ENCODE measurements at regions not wholly inside any gene's neighbourhood (a gene's known extent, or its start where the extent isn't known, plus 50 kb on each side); places are given as distances from the start of the nearest gene placed in this dataset.

GRCh38 chr2:239807568-239807967, 217.6 kb downstream of the NDUFA10 start:
- TF ChIP-seq, protein P1, sequence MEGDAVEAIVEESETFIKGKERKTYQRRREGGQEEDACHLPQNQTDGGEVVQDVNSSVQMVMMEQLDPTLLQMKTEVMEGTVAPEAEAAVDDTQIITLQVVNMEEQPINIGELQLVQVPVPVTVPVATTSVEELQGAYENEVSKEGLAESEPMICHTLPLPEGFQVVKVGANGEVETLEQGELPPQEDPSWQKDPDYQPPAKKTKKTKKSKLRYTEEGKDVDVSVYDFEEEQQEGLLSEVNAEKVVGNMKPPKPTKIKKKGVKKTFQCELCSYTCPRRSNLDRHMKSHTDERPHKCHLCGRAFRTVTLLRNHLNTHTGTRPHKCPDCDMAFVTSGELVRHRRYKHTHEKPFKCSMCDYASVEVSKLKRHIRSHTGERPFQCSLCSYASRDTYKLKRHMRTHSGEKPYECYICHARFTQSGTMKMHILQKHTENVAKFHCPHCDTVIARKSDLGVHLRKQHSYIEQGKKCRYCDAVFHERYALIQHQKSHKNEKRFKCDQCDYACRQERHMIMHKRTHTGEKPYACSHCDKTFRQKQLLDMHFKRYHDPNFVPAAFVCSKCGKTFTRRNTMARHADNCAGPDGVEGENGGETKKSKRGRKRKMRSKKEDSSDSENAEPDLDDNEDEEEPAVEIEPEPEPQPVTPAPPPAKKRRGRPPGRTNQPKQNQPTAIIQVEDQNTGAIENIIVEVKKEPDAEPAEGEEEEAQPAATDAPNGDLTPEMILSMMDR (IDR thresholded peaks at IDR 0.05; ENCODE audit: low read depth, low read length, missing input control), result no peak
- no peak for TF ChIP-seq FOXA1 (IDR thresholded peaks at IDR 0.05)
- no peak for TF ChIP-seq RAD21 (IDR thresholded peaks at IDR 0.05)
- TF ChIP-seq, protein P2, sequence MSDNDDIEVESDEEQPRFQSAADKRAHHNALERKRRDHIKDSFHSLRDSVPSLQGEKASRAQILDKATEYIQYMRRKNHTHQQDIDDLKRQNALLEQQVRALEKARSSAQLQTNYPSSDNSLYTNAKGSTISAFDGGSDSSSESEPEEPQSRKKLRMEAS (IDR thresholded peaks at IDR 0.05), result no peak
- no peak for TF ChIP-seq SP1 (IDR thresholded peaks at IDR 0.05)
- no peak for TF ChIP-seq EGR1 (IDR thresholded peaks at IDR 0.05; ENCODE audit: low read depth in 2 of 2)
- no peak for TF ChIP-seq YY1 (IDR thresholded peaks at IDR 0.05)
- TF ChIP-seq, protein P3, sequence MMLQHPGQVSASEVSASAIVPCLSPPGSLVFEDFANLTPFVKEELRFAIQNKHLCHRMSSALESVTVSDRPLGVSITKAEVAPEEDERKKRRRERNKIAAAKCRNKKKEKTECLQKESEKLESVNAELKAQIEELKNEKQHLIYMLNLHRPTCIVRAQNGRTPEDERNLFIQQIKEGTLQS (IDR thresholded peaks at IDR 0.05), result no peak
- TF ChIP-seq TAF1 (conservative IDR thresholded peaks at IDR 0.05), result no peak
- no peak for TF ChIP-seq ZBTB33 (IDR thresholded peaks at IDR 0.05)
- TF ChIP-seq, protein P4, sequence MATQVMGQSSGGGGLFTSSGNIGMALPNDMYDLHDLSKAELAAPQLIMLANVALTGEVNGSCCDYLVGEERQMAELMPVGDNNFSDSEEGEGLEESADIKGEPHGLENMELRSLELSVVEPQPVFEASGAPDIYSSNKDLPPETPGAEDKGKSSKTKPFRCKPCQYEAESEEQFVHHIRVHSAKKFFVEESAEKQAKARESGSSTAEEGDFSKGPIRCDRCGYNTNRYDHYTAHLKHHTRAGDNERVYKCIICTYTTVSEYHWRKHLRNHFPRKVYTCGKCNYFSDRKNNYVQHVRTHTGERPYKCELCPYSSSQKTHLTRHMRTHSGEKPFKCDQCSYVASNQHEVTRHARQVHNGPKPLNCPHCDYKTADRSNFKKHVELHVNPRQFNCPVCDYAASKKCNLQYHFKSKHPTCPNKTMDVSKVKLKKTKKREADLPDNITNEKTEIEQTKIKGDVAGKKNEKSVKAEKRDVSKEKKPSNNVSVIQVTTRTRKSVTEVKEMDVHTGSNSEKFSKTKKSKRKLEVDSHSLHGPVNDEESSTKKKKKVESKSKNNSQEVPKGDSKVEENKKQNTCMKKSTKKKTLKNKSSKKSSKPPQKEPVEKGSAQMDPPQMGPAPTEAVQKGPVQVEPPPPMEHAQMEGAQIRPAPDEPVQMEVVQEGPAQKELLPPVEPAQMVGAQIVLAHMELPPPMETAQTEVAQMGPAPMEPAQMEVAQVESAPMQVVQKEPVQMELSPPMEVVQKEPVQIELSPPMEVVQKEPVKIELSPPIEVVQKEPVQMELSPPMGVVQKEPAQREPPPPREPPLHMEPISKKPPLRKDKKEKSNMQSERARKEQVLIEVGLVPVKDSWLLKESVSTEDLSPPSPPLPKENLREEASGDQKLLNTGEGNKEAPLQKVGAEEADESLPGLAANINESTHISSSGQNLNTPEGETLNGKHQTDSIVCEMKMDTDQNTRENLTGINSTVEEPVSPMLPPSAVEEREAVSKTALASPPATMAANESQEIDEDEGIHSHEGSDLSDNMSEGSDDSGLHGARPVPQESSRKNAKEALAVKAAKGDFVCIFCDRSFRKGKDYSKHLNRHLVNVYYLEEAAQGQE (IDR thresholded peaks at IDR 0.05), result no peak

All from liver (tissue), 3 donors.